ENCODE measurements at regions not wholly inside any gene's neighbourhood (a gene's known extent, or its start where the extent isn't known, plus 50 kb on each side); places are given as distances from the start of the nearest gene placed in this dataset.

- ATAC-seq (no peak), DNase-seq (ENCODE audit: low read depth, low spot score) (no peak)
- TF ChIP-seq SIN3A (IDR thresholded peaks at IDR 0.05; ENCODE audit: borderline replicate concordance, insufficient read depth, low read depth, low read length): no peak
- in situ Hi-C loops (cut with HindIII; ENCODE audit: low pct_unique_long_range_greater_than_20kb, low sequenced_read_pairs): no loop called here
- H3K36me3 ChIP-seq (ENCODE audit: control insufficient read depth, insufficient read depth, low read length): no peaks in the 10 kb centered on the region
- H3K27ac ChIP-seq (ENCODE audit: low read length): no peak overlapping the region; the same call in 1 of the 2 replicates
- no TSS peak for BruUV-seq (replicated peaks)
- intact Hi-C loops (cut with micrococcal nuclease; ENCODE audit: unreplicated experiment): no loop called here
- no peaks in the 10 kb centered on the region; the same call in 1 of the 2 replicates for H3K4me1 ChIP-seq (ENCODE audit: control insufficient read depth, insufficient read depth, low read length)
- ChIA-PET CTCF (no interaction called here), POLR2A (no interaction called here)
- no peaks in the 10 kb centered on the region; the same call in 1 of the 2 replicates for H3K9me3 ChIP-seq (ENCODE audit: control insufficient read depth, insufficient read depth, low read depth, low read length)
- H3K4me3 ChIP-seq (ENCODE audit: low read depth in 2 of 2, low read length in 2 of 2): no peak overlapping the region
- H3K27me3 ChIP-seq (ENCODE audit: control insufficient read depth, insufficient read depth, low read length): no peaks in the 10 kb centered on the region
Observed at GRCh38 chr2:225994748-225995405, 595.4 kb downstream of the NYAP2 start.

GRCh38 chr2:225993430-225993829 lies 593.9 kb downstream of the NYAP2 start:
- no peaks in the 10 kb centered on the region for H3K27me3 ChIP-seq (ENCODE audit: control insufficient read depth, insufficient read depth, low read length)
- in situ Hi-C loops (cut with HindIII; ENCODE audit: low pct_unique_long_range_greater_than_20kb, low sequenced_read_pairs) (no loop called here), intact Hi-C loops (cut with micrococcal nuclease; ENCODE audit: unreplicated experiment) (no loop called here)
- DNase-seq (ENCODE audit: low read depth, low spot score) (no peak), ATAC-seq (no peak)
- no peaks in the 10 kb centered on the region for H3K36me3 ChIP-seq (ENCODE audit: control insufficient read depth, insufficient read depth, low read length)
- no TSS peak for BruUV-seq (replicated peaks)
- POLR2A ChIA-PET: no interaction called here
- no peak overlapping the region for H3K27ac ChIP-seq (ENCODE audit: low read length)
- TF ChIP-seq SIN3A (IDR thresholded peaks at IDR 0.05; ENCODE audit: borderline replicate concordance, insufficient read depth, low read depth, low read length): no peak
- TF ChIP-seq, protein P1, sequence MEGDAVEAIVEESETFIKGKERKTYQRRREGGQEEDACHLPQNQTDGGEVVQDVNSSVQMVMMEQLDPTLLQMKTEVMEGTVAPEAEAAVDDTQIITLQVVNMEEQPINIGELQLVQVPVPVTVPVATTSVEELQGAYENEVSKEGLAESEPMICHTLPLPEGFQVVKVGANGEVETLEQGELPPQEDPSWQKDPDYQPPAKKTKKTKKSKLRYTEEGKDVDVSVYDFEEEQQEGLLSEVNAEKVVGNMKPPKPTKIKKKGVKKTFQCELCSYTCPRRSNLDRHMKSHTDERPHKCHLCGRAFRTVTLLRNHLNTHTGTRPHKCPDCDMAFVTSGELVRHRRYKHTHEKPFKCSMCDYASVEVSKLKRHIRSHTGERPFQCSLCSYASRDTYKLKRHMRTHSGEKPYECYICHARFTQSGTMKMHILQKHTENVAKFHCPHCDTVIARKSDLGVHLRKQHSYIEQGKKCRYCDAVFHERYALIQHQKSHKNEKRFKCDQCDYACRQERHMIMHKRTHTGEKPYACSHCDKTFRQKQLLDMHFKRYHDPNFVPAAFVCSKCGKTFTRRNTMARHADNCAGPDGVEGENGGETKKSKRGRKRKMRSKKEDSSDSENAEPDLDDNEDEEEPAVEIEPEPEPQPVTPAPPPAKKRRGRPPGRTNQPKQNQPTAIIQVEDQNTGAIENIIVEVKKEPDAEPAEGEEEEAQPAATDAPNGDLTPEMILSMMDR (IDR thresholded peaks at IDR 0.05): no peak
- no peak for TF ChIP-seq POLR2AphosphoS5 (IDR thresholded peaks at IDR 0.05; ENCODE audit: low read depth, low read length)
- TF ChIP-seq, protein P2, sequence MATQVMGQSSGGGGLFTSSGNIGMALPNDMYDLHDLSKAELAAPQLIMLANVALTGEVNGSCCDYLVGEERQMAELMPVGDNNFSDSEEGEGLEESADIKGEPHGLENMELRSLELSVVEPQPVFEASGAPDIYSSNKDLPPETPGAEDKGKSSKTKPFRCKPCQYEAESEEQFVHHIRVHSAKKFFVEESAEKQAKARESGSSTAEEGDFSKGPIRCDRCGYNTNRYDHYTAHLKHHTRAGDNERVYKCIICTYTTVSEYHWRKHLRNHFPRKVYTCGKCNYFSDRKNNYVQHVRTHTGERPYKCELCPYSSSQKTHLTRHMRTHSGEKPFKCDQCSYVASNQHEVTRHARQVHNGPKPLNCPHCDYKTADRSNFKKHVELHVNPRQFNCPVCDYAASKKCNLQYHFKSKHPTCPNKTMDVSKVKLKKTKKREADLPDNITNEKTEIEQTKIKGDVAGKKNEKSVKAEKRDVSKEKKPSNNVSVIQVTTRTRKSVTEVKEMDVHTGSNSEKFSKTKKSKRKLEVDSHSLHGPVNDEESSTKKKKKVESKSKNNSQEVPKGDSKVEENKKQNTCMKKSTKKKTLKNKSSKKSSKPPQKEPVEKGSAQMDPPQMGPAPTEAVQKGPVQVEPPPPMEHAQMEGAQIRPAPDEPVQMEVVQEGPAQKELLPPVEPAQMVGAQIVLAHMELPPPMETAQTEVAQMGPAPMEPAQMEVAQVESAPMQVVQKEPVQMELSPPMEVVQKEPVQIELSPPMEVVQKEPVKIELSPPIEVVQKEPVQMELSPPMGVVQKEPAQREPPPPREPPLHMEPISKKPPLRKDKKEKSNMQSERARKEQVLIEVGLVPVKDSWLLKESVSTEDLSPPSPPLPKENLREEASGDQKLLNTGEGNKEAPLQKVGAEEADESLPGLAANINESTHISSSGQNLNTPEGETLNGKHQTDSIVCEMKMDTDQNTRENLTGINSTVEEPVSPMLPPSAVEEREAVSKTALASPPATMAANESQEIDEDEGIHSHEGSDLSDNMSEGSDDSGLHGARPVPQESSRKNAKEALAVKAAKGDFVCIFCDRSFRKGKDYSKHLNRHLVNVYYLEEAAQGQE (IDR thresholded peaks at IDR 0.05; ENCODE audit: insufficient read depth in 1 of 2, low read depth in 2 of 2, low read length in 1 of 2): no peak
- no peak for TF ChIP-seq TCF7L2 (IDR thresholded peaks at IDR 0.05; ENCODE audit: low read depth, low read length)
- CTCF ChIA-PET: no interaction called here
- no peaks in the 10 kb centered on the region; the same call in 1 of the 2 replicates for H3K4me1 ChIP-seq (ENCODE audit: control insufficient read depth, insufficient read depth, low read length)
- H3K4me3 ChIP-seq (ENCODE audit: low read depth in 2 of 2, low read length in 2 of 2): no peak overlapping the region
- H3K9me3 ChIP-seq (ENCODE audit: control insufficient read depth, insufficient read depth, low read depth, low read length): no peaks in the 10 kb centered on the region; the same call in 1 of the 2 replicates

DNA sequence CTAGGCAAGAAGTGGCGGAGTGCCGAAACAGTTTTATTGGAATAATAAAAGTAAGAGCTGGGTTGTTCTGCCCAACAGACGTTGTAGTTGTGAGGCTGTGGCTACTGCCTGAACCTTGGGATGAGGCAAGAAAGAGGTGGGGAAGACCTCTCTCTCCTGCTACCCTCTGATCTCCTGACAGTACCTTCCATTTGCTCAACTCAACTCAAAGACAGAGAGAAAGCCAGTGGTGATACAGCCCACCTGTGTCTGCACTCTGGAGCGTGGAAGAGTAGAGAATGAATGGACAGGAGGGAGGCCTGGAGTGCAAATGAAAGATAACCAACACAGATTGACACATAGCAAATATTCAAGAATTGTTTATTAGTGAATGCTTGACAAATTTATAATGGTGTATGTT lies 590.3 kb downstream of the NYAP2 start:
- no peaks in the 10 kb centered on the region for H3K9me3 ChIP-seq (ENCODE audit: control insufficient read depth, insufficient read depth, low read depth, low read length)
- POLR2A ChIA-PET: no interaction called here
- ATAC-seq (no peak), DNase-seq (ENCODE audit: low read depth, low spot score) (no peak)
- no TSS peak for BruUV-seq (replicated peaks)
- intact Hi-C loops (cut with micrococcal nuclease; ENCODE audit: unreplicated experiment): no loop called here
- H3K4me1 ChIP-seq (ENCODE audit: control insufficient read depth, insufficient read depth, low read length): no peaks in the 10 kb centered on the region
- CTCF ChIA-PET: no interaction called here
- no peak overlapping the region for H3K27ac ChIP-seq (ENCODE audit: low read length)
- H3K4me3 ChIP-seq (ENCODE audit: low read depth in 2 of 2, low read length in 2 of 2): no peak overlapping the region
- H3K36me3 ChIP-seq (ENCODE audit: control insufficient read depth, insufficient read depth, low read length): no peaks in the 10 kb centered on the region
- in situ Hi-C loops (cut with HindIII; ENCODE audit: low pct_unique_long_range_greater_than_20kb, low sequenced_read_pairs): no loop called here
- TF ChIP-seq, protein P1 (IDR thresholded peaks at IDR 0.05): no peak
- no peak for TF ChIP-seq SIN3A (IDR thresholded peaks at IDR 0.05; ENCODE audit: borderline replicate concordance, insufficient read depth, low read depth, low read length)
- no peak for TF ChIP-seq POLR2AphosphoS5 (IDR thresholded peaks at IDR 0.05; ENCODE audit: low read depth, low read length)
- TF ChIP-seq, protein P2 (IDR thresholded peaks at IDR 0.05; ENCODE audit: insufficient read depth in 1 of 2, low read depth in 2 of 2, low read length in 1 of 2): no peak
- no peak for TF ChIP-seq TCF7L2 (IDR thresholded peaks at IDR 0.05; ENCODE audit: low read depth, low read length)
- no peaks in the 10 kb centered on the region for H3K27me3 ChIP-seq (ENCODE audit: control insufficient read depth, insufficient read depth, low read length)

Measured in Panc1 (cell line).